ENCODE measurements at regions not wholly inside any gene's neighbourhood (a gene's known extent, or its start where the extent isn't known, plus 50 kb on each side); places are given as distances from the start of the nearest gene placed in this dataset.

- H3K9me3 ChIP-seq (replicated peaks in 1 of 3): no peaks in the 10 kb centered on the region
- no peak for DNase-seq
- H3K36me3 ChIP-seq (replicated peaks in 1 of 2): no peaks in the 10 kb centered on the region
- H3K4me3 ChIP-seq: no peak overlapping the region
- H3K4me1 ChIP-seq (replicated peaks in 1 of 2): no peaks in the 10 kb centered on the region
- H3K27me3 ChIP-seq: no peaks in the 10 kb centered on the region
- H3K27ac ChIP-seq: no peak overlapping the region
- intact Hi-C loops (cut with DNase I): no loop called here
- no peak for TF ChIP-seq POLR2A (IDR thresholded peaks at IDR 0.05)
- TF ChIP-seq, protein P1, sequence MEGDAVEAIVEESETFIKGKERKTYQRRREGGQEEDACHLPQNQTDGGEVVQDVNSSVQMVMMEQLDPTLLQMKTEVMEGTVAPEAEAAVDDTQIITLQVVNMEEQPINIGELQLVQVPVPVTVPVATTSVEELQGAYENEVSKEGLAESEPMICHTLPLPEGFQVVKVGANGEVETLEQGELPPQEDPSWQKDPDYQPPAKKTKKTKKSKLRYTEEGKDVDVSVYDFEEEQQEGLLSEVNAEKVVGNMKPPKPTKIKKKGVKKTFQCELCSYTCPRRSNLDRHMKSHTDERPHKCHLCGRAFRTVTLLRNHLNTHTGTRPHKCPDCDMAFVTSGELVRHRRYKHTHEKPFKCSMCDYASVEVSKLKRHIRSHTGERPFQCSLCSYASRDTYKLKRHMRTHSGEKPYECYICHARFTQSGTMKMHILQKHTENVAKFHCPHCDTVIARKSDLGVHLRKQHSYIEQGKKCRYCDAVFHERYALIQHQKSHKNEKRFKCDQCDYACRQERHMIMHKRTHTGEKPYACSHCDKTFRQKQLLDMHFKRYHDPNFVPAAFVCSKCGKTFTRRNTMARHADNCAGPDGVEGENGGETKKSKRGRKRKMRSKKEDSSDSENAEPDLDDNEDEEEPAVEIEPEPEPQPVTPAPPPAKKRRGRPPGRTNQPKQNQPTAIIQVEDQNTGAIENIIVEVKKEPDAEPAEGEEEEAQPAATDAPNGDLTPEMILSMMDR (IDR thresholded peaks at IDR 0.05): no peak
These were observed 394.5 kb downstream of the ICE1 start for GRCh38 chr5:5816960-5817359.

- WGBS, 4 donors: 44 to 69% (median 65%) methylated on average over 5 of the region's 5 CpGs
- no peak for DNase-seq
- no peaks in the 10 kb centered on the region for H3K4me1 ChIP-seq (replicated peaks in 1 of 2)
- H3K4me3 ChIP-seq: no peak overlapping the region
- intact Hi-C loops (cut with DNase I): no loop called here
- no peaks in the 10 kb centered on the region for H3K27me3 ChIP-seq
- no peak overlapping the region for H3K27ac ChIP-seq
- H3K9me3 ChIP-seq (replicated peaks in 1 of 3): no peaks in the 10 kb centered on the region
- TF ChIP-seq POLR2A (IDR thresholded peaks at IDR 0.05): no peak
- TF ChIP-seq, protein P1 (IDR thresholded peaks at IDR 0.05): no peak
- H3K36me3 ChIP-seq (replicated peaks in 1 of 2): no peaks in the 10 kb centered on the region
These were observed 391.0 kb downstream of the ICE1 start for GRCh38 chr5:5813441-5813840.

DNA sequence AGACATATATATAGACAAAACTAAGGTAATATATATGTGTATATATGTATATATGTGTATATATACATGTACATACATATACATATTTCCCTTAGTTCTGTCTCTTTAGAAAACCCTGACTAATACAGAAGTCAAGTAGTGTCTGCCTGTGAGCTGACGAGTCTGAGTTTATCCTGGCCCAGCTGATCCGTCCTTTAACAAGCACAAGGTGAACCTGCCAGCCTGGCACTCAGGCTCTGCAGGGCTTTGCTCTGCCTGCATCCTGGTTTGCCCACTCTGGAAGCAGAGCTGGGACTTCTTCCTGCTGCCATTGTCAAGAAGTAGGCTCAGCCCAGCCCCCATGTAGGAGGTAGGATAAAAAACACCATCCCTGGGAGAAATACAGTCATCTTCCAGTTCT lies 388.0 kb downstream of the ICE1 start:
- intact Hi-C loops (cut with DNase I): no loop called here

GRCh38 chr5:5805916-5806315 lies 383.4 kb downstream of the ICE1 start:
- H3K27ac ChIP-seq: no peak overlapping the region
- no peak overlapping the region for H3K4me3 ChIP-seq
- H3K4me1 ChIP-seq (replicated peaks in 1 of 2): no peaks in the 10 kb centered on the region
- intact Hi-C loops (cut with DNase I): no loop called here
- H3K27me3 ChIP-seq: no peaks in the 10 kb centered on the region
- TF ChIP-seq, protein P1 (IDR thresholded peaks at IDR 0.05): no peak
- no peak for TF ChIP-seq POLR2A (IDR thresholded peaks at IDR 0.05)
- H3K9me3 ChIP-seq (replicated peaks in 1 of 3): no peaks in the 10 kb centered on the region
- DNase-seq: no peak
- WGBS, 4 donors: 96 to 99% (median 97%) methylated on average over 7 of the region's 7 CpGs
- no peaks in the 10 kb centered on the region for H3K36me3 ChIP-seq (replicated peaks in 1 of 2)

More for the DNA sequence above, 388.0 kb downstream of the ICE1 start:
- 64 to 85% (median 77%) methylated on average over 2 of the region's 2 CpGs; no CpG with 5 or more reads in 1 of the 4 donors for WGBS, 4 donors
- Histone ChIP-seq H3K4me1 (replicated peaks in 1 of 2) (no peaks in the 10 kb centered on the region), H3K36me3 (replicated peaks in 1 of 2) (no peaks in the 10 kb centered on the region), H3K27me3 (no peaks in the 10 kb centered on the region), H3K4me3 (no peak overlapping the region), H3K27ac (no peak overlapping the region), H3K9me3 (replicated peaks in 1 of 3) (no peaks in the 10 kb centered on the region)
- no peak for TF ChIP-seq POLR2A (IDR thresholded peaks at IDR 0.05)
- TF ChIP-seq, protein P1 (IDR thresholded peaks at IDR 0.05): no peak
- no peak for DNase-seq

Measured in adrenal gland (tissue), 9 donors.